HCT116 (cell line): ENCODE measurements at regions not wholly inside any gene's neighbourhood (a gene's known extent, or its start where the extent isn't known, plus 50 kb on each side); places are given as distances from the start of the nearest gene placed in this dataset.

ENCODE experiments used
- ATAC-seq: fragments of 200-7000 bp; cut with Tn5 transposase; 2 replicates; pipeline ENCODE4 v1.9.1; 2020; ENCODE audit warnings: mild to moderate bottlenecking, moderate library complexity
- BruUV-seq: library from RNA; stranded (reverse); fragments of 400-500 nt; replicated peaks from 2 replicates; lab custom pipeline; 2021; lab: Mats Ljungman, UMichigan
- CTCF ChIA-PET: fragments of 300-600 bp; sonication (Branson Sonifier 250); formaldehyde crosslinking; loops from one replicate; lab custom pipeline; 2021; ENCODE audit warnings: antibody characterized with exemption; lab: Charles Lee
- POLR2A ChIA-PET: fragments of 300-600, 350-600 bp; sonication (Branson Sonifier 250); formaldehyde crosslinking; loops from one replicate; lab custom pipeline; 2021; ENCODE audit warnings: antibody characterized with exemption; lab: Charles Lee
- RAD21 ChIA-PET, 2 experiments: fragments of 300-600 bp; sonication (Branson Sonifier 250); formaldehyde crosslinking; loops; one replicate each; lab custom pipeline; 2023; ENCODE audit warnings: low total read pairs in 2 of 2; ENCODE audit not compliant: uncharacterized antibody in 2 of 2, unreplicated experiment in 2 of 2, low non-redundant PET in 1 of 2; lab: Charles Lee
- DNase-seq: peaks from one replicate; pipeline ENCODE4 v3.0.0-alpha.2; 2010; ENCODE audit warnings: low read depth, low spot score
- H2AFZ ChIP-seq: fragments of 200-600 bp; shearing (Covaris generic), sonication (generic); 2 replicates; pipeline ENCODE4 v1.6.1; 2017; ENCODE audit warnings: low read depth, mixed run types, mixed read lengths, antibody characterized with exemption, low read length; ENCODE audit not compliant: poor library complexity, severe bottlenecking
- H3K27ac ChIP-seq: 2 replicates; pipeline ENCODE4 v1.5.1; 2012; ENCODE audit warnings: low read depth, low read length
- H3K27me3 ChIP-seq: fragments of 200-600 bp; sonication (generic); 2 replicates; pipeline ENCODE4 v1.6.1; 2016; ENCODE audit warnings: mixed run types, low read length, mixed read lengths; ENCODE audit not compliant: insufficient read depth
- H3K36me3 ChIP-seq, 2 experiments: fragments of 200-500 bp in 1 of 2; fragments of 200-600 bp in 1 of 2; sonication (Bioruptor generic) in 1 of 2; sonication (generic) in 1 of 2; 2 replicates each; pipeline versions ENCODE4 v1.5.1 to v1.6.1; 2014 to 2016; ENCODE audit warnings: low read length in 2 of 2, inconsistent platforms in 1 of 2, mixed read lengths in 1 of 2, mixed run types in 1 of 2; ENCODE audit not compliant: insufficient read depth in 2 of 2, control insufficient read depth in 1 of 2
- H3K4me1 ChIP-seq, 2 experiments: fragments of 200-600 bp in 1 of 2; sonication (generic) in 1 of 2; 2 replicates each; pipeline versions ENCODE4 v1.5.1 to v1.6.1; 2012 to 2017; ENCODE audit warnings: low read length in 2 of 2, inconsistent platforms in 1 of 2, mild to moderate bottlenecking in 1 of 2, mixed read lengths in 1 of 2, mixed run types in 1 of 2, moderate library complexity in 1 of 2; ENCODE audit not compliant: insufficient read depth in 2 of 2, control insufficient read depth in 1 of 2
- H3K4me2 ChIP-seq: fragments of 200-600 bp; sonication (generic); 2 replicates; pipeline ENCODE4 v1.6.1; 2017; ENCODE audit warnings: mixed run types, low read length, mixed read lengths
- H3K4me3 ChIP-seq, 2 experiments: fragments of 200-600 bp in 1 of 2; sonication (generic) in 1 of 2; replicated peaks in 1 of 2; 2 replicates each; pipeline ENCODE4 v1.5.1; 2011 to 2016; ENCODE audit warnings: low read length in 2 of 2, control low read depth in 1 of 2, low read depth in 1 of 2, mild to moderate bottlenecking in 1 of 2, mixed read lengths in 1 of 2, mixed run types in 1 of 2
- H3K79me2 ChIP-seq: fragments of 200-600 bp; sonication (generic); 2 replicates; pipeline ENCODE4 v1.6.1; 2017; ENCODE audit warnings: mild to moderate bottlenecking, mixed run types, low read length, moderate library complexity, mixed read lengths; ENCODE audit not compliant: insufficient read depth
- H3K9ac ChIP-seq: fragments of 200-600 bp; sonication (generic); 2 replicates; pipeline ENCODE4 v1.6.1; 2016; ENCODE audit warnings: low read length, mixed read lengths
- H3K9me2 ChIP-seq: fragments of 200-600 bp; sonication (generic), shearing (Covaris generic); 2 replicates; pipeline ENCODE4 v1.6.1; 2017; ENCODE audit warnings: mixed run types, mild to moderate bottlenecking, moderate library complexity; ENCODE audit not compliant: insufficient read depth
- H3K9me3 ChIP-seq, 2 experiments: fragments of 200-500 bp in 1 of 2; fragments of 200-600 bp in 1 of 2; sonication (Bioruptor generic) in 1 of 2; sonication (generic) in 1 of 2; 2 replicates each; pipeline ENCODE4 v1.6.1; 2014 to 2017; ENCODE audit warnings: low read length in 2 of 2, mixed read lengths in 2 of 2, inconsistent platforms in 1 of 2, low read depth in 1 of 2, mild to moderate bottlenecking in 1 of 2, mixed run types in 1 of 2, moderate library complexity in 1 of 2; ENCODE audit not compliant: control insufficient read depth in 1 of 2, insufficient read depth in 1 of 2
- H4K20me1 ChIP-seq: fragments of 200-600 bp; sonication (generic), shearing (Covaris generic); 2 replicates; pipeline ENCODE4 v1.6.1; 2017; ENCODE audit warnings: mixed run types, mild to moderate bottlenecking, moderate library complexity; ENCODE audit not compliant: insufficient read depth
- EGR1 ChIP-seq: IDR thresholded peaks from 2 replicates; pipeline ENCODE4 v1.6.1; 2012; ENCODE audit warnings: low read depth
- RAD21 ChIP-seq: IDR thresholded peaks from 2 replicates; pipeline ENCODE4 v1.6.1; 2012; ENCODE audit warnings: low read depth, mild to moderate bottlenecking
- SIN3A ChIP-seq: IDR thresholded peaks from 2 replicates; pipeline ENCODE4 v1.6.1; 2012; ENCODE audit warnings: low read depth
- SP1 ChIP-seq: IDR thresholded peaks from 2 replicates; pipeline ENCODE4 v1.6.1; 2012; ENCODE audit warnings: low read depth
- TCF7L2 ChIP-seq: IDR thresholded peaks from 2 replicates; pipeline ENCODE4 v1.7.0; 2011; ENCODE audit warnings: borderline replicate concordance, inconsistent platforms; ENCODE audit not compliant: insufficient read depth, insufficient read length; ENCODE audit errors: extremely low read depth
- ZNF274 ChIP-seq: fragments of 200-500 bp; sonication (Bioruptor generic); IDR thresholded peaks from 2 replicates; pipeline ENCODE4 v1.6.1; 2014; ENCODE audit warnings: mild to moderate bottlenecking, low read depth, low read length, inconsistent platforms
- intact Hi-C: fragments of 100-400 bp; cut with micrococcal nuclease; formaldehyde crosslinking; loops from 2 replicates; pipeline ENCODE4 v1.10.0; 2022
- TF ChIP-seq, protein P1 (sequence below): IDR thresholded peaks from 2 replicates; pipeline ENCODE4 v1.6.1; 2011; ENCODE audit warnings: mild to moderate bottlenecking, low read length, moderate library complexity; ENCODE audit not compliant: insufficient replicate concordance; ENCODE audit errors: extremely low read depth
- TF ChIP-seq, protein P2 (sequence below): IDR thresholded peaks from 2 replicates; pipeline ENCODE4 v1.6.1; 2012; ENCODE audit warnings: low read depth

DNA sequence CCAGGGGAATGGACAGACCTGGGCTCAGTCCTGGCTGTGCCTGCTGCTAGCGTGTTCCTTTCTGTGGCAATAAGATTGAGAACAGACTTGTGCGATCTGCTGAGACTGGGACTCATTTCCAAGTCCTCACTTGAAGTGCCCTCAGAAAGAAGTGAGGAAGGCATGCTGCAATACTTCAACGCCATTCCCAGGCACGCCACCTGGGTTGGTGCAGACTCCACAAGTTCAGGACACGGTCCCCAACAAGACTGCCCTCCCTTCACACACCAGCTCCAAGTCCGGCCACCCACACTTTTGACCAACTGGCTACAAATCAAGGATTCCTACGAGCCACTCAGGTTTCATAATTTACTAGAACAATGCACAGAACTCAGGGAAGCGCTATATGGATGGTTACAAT is 391.8 kb upstream of the SULF2 start:
- no peaks in the 10 kb centered on the region for H3K36me3 ChIP-seq
- TF ChIP-seq, protein P1, sequence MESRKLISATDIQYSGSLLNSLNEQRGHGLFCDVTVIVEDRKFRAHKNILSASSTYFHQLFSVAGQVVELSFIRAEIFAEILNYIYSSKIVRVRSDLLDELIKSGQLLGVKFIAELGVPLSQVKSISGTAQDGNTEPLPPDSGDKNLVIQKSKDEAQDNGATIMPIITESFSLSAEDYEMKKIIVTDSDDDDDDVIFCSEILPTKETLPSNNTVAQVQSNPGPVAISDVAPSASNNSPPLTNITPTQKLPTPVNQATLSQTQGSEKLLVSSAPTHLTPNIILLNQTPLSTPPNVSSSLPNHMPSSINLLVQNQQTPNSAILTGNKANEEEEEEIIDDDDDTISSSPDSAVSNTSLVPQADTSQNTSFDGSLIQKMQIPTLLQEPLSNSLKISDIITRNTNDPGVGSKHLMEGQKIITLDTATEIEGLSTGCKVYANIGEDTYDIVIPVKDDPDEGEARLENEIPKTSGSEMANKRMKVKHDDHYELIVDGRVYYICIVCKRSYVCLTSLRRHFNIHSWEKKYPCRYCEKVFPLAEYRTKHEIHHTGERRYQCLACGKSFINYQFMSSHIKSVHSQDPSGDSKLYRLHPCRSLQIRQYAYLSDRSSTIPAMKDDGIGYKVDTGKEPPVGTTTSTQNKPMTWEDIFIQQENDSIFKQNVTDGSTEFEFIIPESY, result no peak
- TF ChIP-seq RAD21 (no peak), SP1 (no peak), ZNF274 (no peak), EGR1 (no peak), TCF7L2 (no peak), SIN3A (no peak)
- TF ChIP-seq, protein P2, sequence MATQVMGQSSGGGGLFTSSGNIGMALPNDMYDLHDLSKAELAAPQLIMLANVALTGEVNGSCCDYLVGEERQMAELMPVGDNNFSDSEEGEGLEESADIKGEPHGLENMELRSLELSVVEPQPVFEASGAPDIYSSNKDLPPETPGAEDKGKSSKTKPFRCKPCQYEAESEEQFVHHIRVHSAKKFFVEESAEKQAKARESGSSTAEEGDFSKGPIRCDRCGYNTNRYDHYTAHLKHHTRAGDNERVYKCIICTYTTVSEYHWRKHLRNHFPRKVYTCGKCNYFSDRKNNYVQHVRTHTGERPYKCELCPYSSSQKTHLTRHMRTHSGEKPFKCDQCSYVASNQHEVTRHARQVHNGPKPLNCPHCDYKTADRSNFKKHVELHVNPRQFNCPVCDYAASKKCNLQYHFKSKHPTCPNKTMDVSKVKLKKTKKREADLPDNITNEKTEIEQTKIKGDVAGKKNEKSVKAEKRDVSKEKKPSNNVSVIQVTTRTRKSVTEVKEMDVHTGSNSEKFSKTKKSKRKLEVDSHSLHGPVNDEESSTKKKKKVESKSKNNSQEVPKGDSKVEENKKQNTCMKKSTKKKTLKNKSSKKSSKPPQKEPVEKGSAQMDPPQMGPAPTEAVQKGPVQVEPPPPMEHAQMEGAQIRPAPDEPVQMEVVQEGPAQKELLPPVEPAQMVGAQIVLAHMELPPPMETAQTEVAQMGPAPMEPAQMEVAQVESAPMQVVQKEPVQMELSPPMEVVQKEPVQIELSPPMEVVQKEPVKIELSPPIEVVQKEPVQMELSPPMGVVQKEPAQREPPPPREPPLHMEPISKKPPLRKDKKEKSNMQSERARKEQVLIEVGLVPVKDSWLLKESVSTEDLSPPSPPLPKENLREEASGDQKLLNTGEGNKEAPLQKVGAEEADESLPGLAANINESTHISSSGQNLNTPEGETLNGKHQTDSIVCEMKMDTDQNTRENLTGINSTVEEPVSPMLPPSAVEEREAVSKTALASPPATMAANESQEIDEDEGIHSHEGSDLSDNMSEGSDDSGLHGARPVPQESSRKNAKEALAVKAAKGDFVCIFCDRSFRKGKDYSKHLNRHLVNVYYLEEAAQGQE, result no peak
- intact Hi-C loops, result no loop called here
- ATAC-seq, result no peak
- H3K9me3 ChIP-seq, result no peaks in the 10 kb centered on the region
- no TSS peak for BruUV-seq
- ChIA-PET POLR2A (no interaction called here), CTCF (no interaction called here), RAD21 (no interaction called here)
- DNase-seq, result no peak
- no peak overlapping the region for H3K27ac ChIP-seq
- H3K4me2 ChIP-seq, result no peak overlapping the region
- no peaks in the 10 kb centered on the region for H4K20me1 ChIP-seq
- no peaks in the 10 kb centered on the region for H3K79me2 ChIP-seq
- H2AFZ ChIP-seq, result no peak overlapping the region
- no peaks in the 10 kb centered on the region for H3K9me2 ChIP-seq
- peaks cover 29% of the 10 kb centered on the region for H3K27me3 ChIP-seq
- H3K9ac ChIP-seq, result no peak overlapping the region
- H3K4me3 ChIP-seq, result no peak overlapping the region
- H3K4me1 ChIP-seq, result no peaks in the 10 kb centered on the region
